Activated T-cell treated with anti-CD3 and anti-CD28 coated beads for 24 hours (primary cell): ENCODE measurements at regions not wholly inside any gene's neighbourhood (a gene's known extent, or its start where the extent isn't known, plus 50 kb on each side); places are given as distances from the start of the nearest gene placed in this dataset.
A peak's percentile ranks its signal among the peaks of the same experiment; 100 is the strongest.
"Not testable (repeated sequence)": the region's sequence is repeated elsewhere in the genome, so short reads cannot be mapped to it uniquely, and the experiment has no call there.

Source experiments
- DNase-seq: peaks from one replicate; pipeline ENCODE4 v3.0.0-alpha.2; 2020; ENCODE audit warnings: low read depth

GRCh38 chr1:120465900-120466299 lies 51.1 kb downstream of the NBPF8 start:
- not testable (repeated sequence) for DNase-seq

- not testable (repeated sequence) for DNase-seq
Observed at GRCh38 chr1:120477663-120478062, 62.8 kb downstream of the NBPF8 start.

GRCh38 chr1:120478400-120478799 lies 63.6 kb downstream of the NBPF8 start:
- DNase-seq: not testable (repeated sequence)

GRCh38 chr1:120487542-120487941 lies 72.7 kb downstream of the NBPF8 start:
- DNase-seq: not testable (repeated sequence)

GRCh38 chr1:120489217-120489616 lies 74.4 kb downstream of the NBPF8 start:
- not testable (repeated sequence) for DNase-seq

GRCh38 chr1:120497145-120497544 lies 82.3 kb downstream of the NBPF8 start:
- DNase-seq: not testable (repeated sequence)

GRCh38 chr1:120503284-120503683 lies 88.4 kb downstream of the NBPF8 start:
- DNase-seq: not testable (repeated sequence)

- DNase-seq: not testable (repeated sequence)
Observed at GRCh38 chr1:120506352-120506751, 91.5 kb downstream of the NBPF8 start.

GRCh38 chr1:120508351-120508750 lies 93.5 kb downstream of the NBPF8 start:
- not testable (repeated sequence) for DNase-seq

- not testable (repeated sequence) for DNase-seq
Observed at GRCh38 chr1:120509258-120509657, 94.4 kb downstream of the NBPF8 start.

- not testable (repeated sequence) for DNase-seq
Observed at GRCh38 chr1:120513099-120513498, 98.3 kb downstream of the NBPF8 start.

- DNase-seq: not testable (repeated sequence)
Observed at GRCh38 chr1:120513531-120513930, 98.7 kb downstream of the NBPF8 start.

GRCh38 chr1:120519196-120519595 lies 104.4 kb downstream of the NBPF8 start:
- DNase-seq: not testable (repeated sequence)

GRCh38 chr1:120524416-120524815 lies 109.6 kb downstream of the NBPF8 start:
- DNase-seq: not testable (repeated sequence)

GRCh38 chr1:120525386-120525785 lies 110.6 kb downstream of the NBPF8 start:
- not testable (repeated sequence) for DNase-seq

GRCh38 chr1:120529475-120530089 lies 114.7 kb downstream of the NBPF8 start:
- DNase-seq: not testable (repeated sequence)

GRCh38 chr1:120531455-120531854 lies 116.6 kb downstream of the NBPF8 start:
- not testable (repeated sequence) for DNase-seq

- DNase-seq: not testable (repeated sequence)
Observed at GRCh38 chr1:120534361-120535047, 119.7 kb downstream of the NBPF8 start.

- not testable (repeated sequence) for DNase-seq
Observed at GRCh38 chr1:120535052-120535451, 120.2 kb downstream of the NBPF8 start.

- not testable (repeated sequence) for DNase-seq
Observed at GRCh38 chr1:120541394-120541793, 126.6 kb downstream of the NBPF8 start.

- not testable (repeated sequence) for DNase-seq
Observed at GRCh38 chr1:120542365-120542764, 127.5 kb downstream of the NBPF8 start.

GRCh38 chr1:120542940-120543339 lies 128.1 kb downstream of the NBPF8 start:
- not testable (repeated sequence) for DNase-seq

GRCh38 chr1:120544434-120544833 lies 129.6 kb downstream of the NBPF8 start:
- peak; percentile 73 for DNase-seq
